Stimulated activated CD4-positive, alpha-beta T cell treated with anti-CD3 and anti-CD28 coated beads, Interleukin-2, amount 100 ng/mL, for 48 hours (primary cell): ENCODE measurements at regions not wholly inside any gene's neighbourhood (a gene's known extent, or its start where the extent isn't known, plus 50 kb on each side); places are given as distances from the start of the nearest gene placed in this dataset.
"Not testable (repeated sequence)": the region's sequence is repeated elsewhere in the genome, so short reads cannot be mapped to it uniquely, and the experiment has no call there.

Source experiments
- DNase-seq, 2 donors: peaks; one replicate each; pipeline ENCODE4 v3.0.0-alpha.2; 2020

GRCh38 chr14:34171431-34172172 lies 220.7 kb upstream of the EGLN3 start:
- no peak for DNase-seq

GRCh38 chr14:34170882-34171281 lies 220.0 kb upstream of the EGLN3 start:
- no peak for DNase-seq

GRCh38 chr14:34169561-34169960 lies 218.7 kb upstream of the EGLN3 start:
- DNase-seq = no peak

- DNase-seq = no peak
These were observed 217.8 kb upstream of the EGLN3 start for GRCh38 chr14:34168656-34169055.

GRCh38 chr14:34165847-34166350 lies 215.0 kb upstream of the EGLN3 start:
- no peak for DNase-seq

- DNase-seq = no peak
These were observed 213.4 kb upstream of the EGLN3 start for GRCh38 chr14:34164162-34164864.

GRCh38 chr14:34161351-34162082 lies 210.6 kb upstream of the EGLN3 start:
- DNase-seq = no peak

GRCh38 chr14:34160619-34161018 lies 209.7 kb upstream of the EGLN3 start:
- no peak for DNase-seq

- no peak for DNase-seq
These were observed 206.8 kb upstream of the EGLN3 start for GRCh38 chr14:34157651-34158050.

- no peak for DNase-seq
These were observed 196.6 kb upstream of the EGLN3 start for GRCh38 chr14:34147461-34147860.

- not testable (repeated sequence) for DNase-seq
These were observed 189.3 kb upstream of the EGLN3 start for GRCh38 chr14:34140127-34140526.

GRCh38 chr14:34139160-34140121 lies 188.6 kb upstream of the EGLN3 start:
- DNase-seq = not testable (repeated sequence)

- DNase-seq = no peak
These were observed 187.3 kb upstream of the EGLN3 start for GRCh38 chr14:34138175-34138574.

- no peak for DNase-seq
These were observed 186.3 kb upstream of the EGLN3 start for GRCh38 chr14:34137001-34137745.

GRCh38 chr14:34135492-34135891 lies 184.6 kb upstream of the EGLN3 start:
- DNase-seq = no peak

GRCh38 chr14:34134484-34134883 lies 183.6 kb upstream of the EGLN3 start:
- DNase-seq = no peak

- no peak for DNase-seq
These were observed 179.2 kb upstream of the EGLN3 start for GRCh38 chr14:34129927-34130552.

- no peak for DNase-seq
These were observed 177.8 kb upstream of the EGLN3 start for GRCh38 chr14:34128665-34129064.

GRCh38 chr14:34126586-34126985 lies 175.7 kb upstream of the EGLN3 start:
- DNase-seq = no peak

- no peak for DNase-seq
These were observed 173.7 kb upstream of the EGLN3 start for GRCh38 chr14:34124585-34124984.

- DNase-seq = no peak
These were observed 171.8 kb upstream of the EGLN3 start for GRCh38 chr14:34122650-34123049.
